T47D (cell line): ENCODE measurements at regions not wholly inside any gene's neighbourhood (a gene's known extent, or its start where the extent isn't known, plus 50 kb on each side); places are given as distances from the start of the nearest gene placed in this dataset.
A peak's percentile ranks its signal among the peaks of the same experiment; 100 is the strongest.

ENCODE experiments used
- DNase-seq, 2 experiments: peaks; one replicate each; pipeline versions ENCODE4 v3.0.0 to v3.0.0-alpha.2; 2011 to 2012; ENCODE audit warnings: low read depth in 1 of 2, low spot score in 1 of 2
- JUND ChIP-seq: IDR thresholded peaks from 2 replicates; pipeline ENCODE4 v1.6.1; 2012; ENCODE audit warnings: low read depth
- in situ Hi-C: cut with HindIII; loops from 2 replicates; pipeline ENCODE4 v1.10.0; 2016; ENCODE audit warnings: low sequenced_read_pairs, low pct_unique_long_range_greater_than_20kb

GRCh38 chr6:2543321-2543720 is 207.4 kb downstream of the MYLK4 start:
- TF ChIP-seq JUND = no peak
- DNase-seq = no peak
- in situ Hi-C loops = no loop called here

- TF ChIP-seq JUND = no peak
- no peak for DNase-seq
- in situ Hi-C loops = no loop called here
Measured at GRCh38 chr6:2542858-2543218, 207.9 kb downstream of the MYLK4 start.

GRCh38 chr6:2542101-2542857 is 208.4 kb downstream of the MYLK4 start:
- TF ChIP-seq JUND = no peak
- in situ Hi-C loops = no loop called here
- peak in 1 of 2 experiments; percentile 60 for DNase-seq

DNA sequence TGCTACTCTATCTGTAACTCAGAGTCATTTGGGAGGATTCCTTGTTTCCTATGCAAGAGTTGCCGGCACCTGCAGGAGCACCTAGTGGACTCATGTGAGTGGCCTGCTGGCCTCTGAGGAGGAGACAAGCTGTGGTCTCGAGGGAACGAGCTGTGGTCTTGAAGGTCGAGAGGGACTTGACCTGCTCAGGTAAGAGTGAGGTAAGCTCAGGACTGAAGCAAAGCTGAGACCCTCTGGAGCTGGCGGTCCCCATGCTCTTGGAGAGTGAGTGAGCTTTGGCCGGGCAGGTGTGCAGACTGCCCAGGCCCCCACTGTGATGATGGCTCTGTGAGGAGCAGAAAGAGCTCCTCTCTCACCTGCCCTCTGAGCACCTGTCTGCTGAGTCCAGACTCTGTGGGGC is 214.3 kb downstream of the MYLK4 start:
- in situ Hi-C loops = no loop called here
- TF ChIP-seq JUND = no peak
- no peak for DNase-seq

DNA sequence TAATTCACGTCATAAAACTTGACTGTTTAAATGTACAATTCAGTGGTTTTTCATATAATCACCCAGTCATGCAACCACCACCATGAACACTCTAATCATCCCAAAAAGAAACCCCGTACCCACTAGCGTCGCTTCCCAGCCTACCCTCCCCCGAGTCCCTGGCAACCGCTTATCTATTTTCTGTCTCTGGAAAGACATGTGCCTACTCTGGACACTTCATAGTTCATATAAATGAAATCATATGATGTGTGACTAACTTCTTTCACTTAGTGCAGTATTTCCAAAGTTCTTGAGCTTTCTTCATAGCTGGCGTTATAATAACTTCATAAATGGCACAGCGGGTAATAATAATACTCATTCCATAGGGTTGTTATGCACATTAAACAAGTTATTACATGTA is 215.2 kb downstream of the MYLK4 start:
- in situ Hi-C loops = no loop called here
- TF ChIP-seq JUND = no peak
- no peak for DNase-seq

- no peak for TF ChIP-seq JUND
- in situ Hi-C loops = no loop called here
- DNase-seq = no peak
Measured at GRCh38 chr6:2534406-2535042, 216.2 kb downstream of the MYLK4 start.

DNA sequence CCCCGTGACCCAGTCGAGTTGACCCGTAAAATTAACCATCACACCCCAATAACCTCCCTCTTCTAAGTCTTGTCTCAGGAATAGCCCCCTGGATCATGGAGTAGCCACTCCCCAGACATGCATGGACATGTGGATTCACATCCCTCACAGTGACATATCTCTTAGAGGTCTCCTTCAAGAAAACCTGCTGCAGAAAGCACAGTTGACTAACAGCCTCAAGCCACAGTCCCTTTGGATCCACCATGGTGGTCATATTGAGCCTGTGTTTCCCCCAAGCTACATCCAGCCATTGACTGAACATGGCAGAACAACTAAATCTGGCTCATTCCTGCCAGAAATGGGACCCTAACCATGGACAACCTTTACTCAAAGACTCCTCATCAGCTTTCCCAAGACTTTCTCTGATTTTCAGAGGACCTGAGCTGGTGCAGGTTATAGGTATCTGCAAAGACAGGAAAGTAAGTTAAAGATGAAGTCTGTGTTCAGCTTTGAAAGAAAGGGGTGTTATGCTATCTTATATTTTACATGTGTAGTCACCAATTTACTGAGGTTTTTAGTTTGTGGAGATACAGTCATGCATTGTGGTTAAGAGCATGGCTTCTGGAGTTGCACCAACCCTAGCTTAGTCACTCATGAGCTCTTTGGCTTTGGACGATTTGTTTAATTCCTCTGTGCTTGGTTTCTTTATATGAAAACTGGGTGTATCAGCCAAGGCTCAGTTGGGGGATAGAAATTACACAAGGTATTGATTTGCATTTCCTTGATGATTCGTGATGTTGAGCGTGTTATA is 219.1 kb downstream of the MYLK4 start:
- no peak for DNase-seq
- in situ Hi-C loops = no loop called here
- TF ChIP-seq JUND = no peak

- in situ Hi-C loops = no loop called here
- DNase-seq = no peak
- no peak for TF ChIP-seq JUND
Measured at GRCh38 chr6:2529211-2529719, 221.5 kb downstream of the MYLK4 start.

GRCh38 chr6:2528156-2528555 is 222.6 kb downstream of the MYLK4 start:
- DNase-seq = no peak
- no peak for TF ChIP-seq JUND
- in situ Hi-C loops = no loop called here

- DNase-seq = no peak
- no peak for TF ChIP-seq JUND
- in situ Hi-C loops = no loop called here
Measured at GRCh38 chr6:2526766-2527165, 224.0 kb downstream of the MYLK4 start.

- TF ChIP-seq JUND = no peak
- in situ Hi-C loops = no loop called here
- DNase-seq = peak; percentile 16 to 60
Measured at GRCh38 chr6:2524090-2524489, 226.6 kb downstream of the MYLK4 start.

- TF ChIP-seq JUND = no peak
- DNase-seq = no peak
- in situ Hi-C loops = no loop called here
Measured at GRCh38 chr6:2523061-2523460, 227.7 kb downstream of the MYLK4 start.

- DNase-seq = no peak
- in situ Hi-C loops = no loop called here
- no peak for TF ChIP-seq JUND
Measured at GRCh38 chr6:2522521-2522920, 228.2 kb downstream of the MYLK4 start.
